ENCODE measurements at regions not wholly inside any gene's neighbourhood (a gene's known extent, or its start where the extent isn't known, plus 50 kb on each side); places are given as distances from the start of the nearest gene placed in this dataset.

- TF ChIP-seq, protein P1, sequence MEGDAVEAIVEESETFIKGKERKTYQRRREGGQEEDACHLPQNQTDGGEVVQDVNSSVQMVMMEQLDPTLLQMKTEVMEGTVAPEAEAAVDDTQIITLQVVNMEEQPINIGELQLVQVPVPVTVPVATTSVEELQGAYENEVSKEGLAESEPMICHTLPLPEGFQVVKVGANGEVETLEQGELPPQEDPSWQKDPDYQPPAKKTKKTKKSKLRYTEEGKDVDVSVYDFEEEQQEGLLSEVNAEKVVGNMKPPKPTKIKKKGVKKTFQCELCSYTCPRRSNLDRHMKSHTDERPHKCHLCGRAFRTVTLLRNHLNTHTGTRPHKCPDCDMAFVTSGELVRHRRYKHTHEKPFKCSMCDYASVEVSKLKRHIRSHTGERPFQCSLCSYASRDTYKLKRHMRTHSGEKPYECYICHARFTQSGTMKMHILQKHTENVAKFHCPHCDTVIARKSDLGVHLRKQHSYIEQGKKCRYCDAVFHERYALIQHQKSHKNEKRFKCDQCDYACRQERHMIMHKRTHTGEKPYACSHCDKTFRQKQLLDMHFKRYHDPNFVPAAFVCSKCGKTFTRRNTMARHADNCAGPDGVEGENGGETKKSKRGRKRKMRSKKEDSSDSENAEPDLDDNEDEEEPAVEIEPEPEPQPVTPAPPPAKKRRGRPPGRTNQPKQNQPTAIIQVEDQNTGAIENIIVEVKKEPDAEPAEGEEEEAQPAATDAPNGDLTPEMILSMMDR (IDR thresholded peaks at IDR 0.05) = no peak
- TF ChIP-seq EP300 (IDR thresholded peaks at IDR 0.05) = no peak
These were observed 136.3 kb downstream of the ACTL8 start for GRCh38 chr1:17891205-17892110.

All from tibial nerve (tissue), 4 donors.